ENCODE measurements at regions not wholly inside any gene's neighbourhood (a gene's known extent, or its start where the extent isn't known, plus 50 kb on each side); places are given as distances from the start of the nearest gene placed in this dataset.

DNA sequence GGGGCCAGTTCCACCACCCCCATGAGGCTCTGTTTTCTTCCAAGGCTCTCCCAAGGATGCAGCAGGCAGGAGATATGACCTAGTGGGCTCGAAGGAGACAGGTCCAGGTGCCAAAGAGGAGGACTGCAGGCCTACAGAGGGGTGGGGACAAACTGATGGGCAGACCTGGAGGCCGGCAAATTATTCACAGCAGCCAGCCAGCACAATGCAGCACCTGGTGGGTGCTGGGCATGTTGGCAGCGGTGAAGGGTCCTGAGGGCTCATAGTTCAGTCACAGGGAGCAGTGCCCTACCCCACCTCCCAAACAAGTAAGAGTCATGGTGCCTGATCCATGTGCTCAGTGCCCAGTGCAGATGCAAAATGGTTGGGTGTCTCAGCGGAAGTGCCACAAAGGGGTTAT is 171.7 kb downstream of the ABHD5 start:
- intact Hi-C loops (cut with DNase I) = no loop called here
- WGBS, 3 donors = 71 to 82% (median 80%) methylated on average over 4 of the region's 4 CpGs
- ATAC-seq = no peak

DNA sequence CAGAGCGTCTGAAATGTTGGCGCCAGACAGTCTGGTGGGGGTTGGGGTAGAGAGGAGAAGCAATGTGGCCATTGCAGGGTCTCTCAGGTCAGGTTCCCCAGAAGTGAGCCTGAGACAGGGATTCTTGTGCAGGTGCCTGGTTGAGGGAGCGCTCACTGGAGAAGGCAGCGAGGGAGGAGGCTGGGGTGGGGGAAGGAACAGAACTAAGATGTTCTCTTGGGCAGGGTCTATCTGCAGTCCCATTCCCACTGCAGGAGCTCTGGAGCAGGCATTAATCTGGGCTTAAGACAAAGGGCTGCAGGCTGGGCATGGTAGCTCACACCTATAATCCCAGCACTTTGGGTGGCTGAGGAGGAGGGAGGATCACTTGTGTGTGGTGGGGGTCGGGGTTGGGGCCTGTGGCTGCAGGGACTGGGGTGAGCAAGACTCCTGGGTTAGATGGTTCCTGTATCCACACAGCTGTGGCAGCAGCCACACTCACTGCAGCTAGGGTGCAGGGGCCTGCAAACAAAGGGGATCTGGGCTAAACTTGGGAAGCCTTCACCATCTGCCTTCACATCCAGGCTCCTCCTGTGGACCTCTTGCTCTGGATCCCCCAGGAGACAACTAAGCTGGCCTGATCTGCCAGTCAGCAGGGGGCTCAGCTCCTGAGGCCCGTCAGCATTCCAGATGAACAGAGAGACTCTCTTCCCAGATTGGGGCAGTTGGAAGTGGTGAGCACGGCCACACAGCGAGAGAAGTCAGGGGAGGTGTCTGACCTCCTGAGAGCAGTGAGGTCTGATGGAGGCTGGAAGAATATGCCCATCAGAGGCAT is 172.5 kb downstream of the ABHD5 start:
- H3K27ac ChIP-seq = no peak overlapping the region
- H3K27me3 ChIP-seq (ENCODE audit: insufficient read depth in 3 of 3, low read length in 2 of 3) = peaks cover 0 to 15% (median 6%) of the 10 kb centered on the region in 3 donors
- TF ChIP-seq, protein P1, sequence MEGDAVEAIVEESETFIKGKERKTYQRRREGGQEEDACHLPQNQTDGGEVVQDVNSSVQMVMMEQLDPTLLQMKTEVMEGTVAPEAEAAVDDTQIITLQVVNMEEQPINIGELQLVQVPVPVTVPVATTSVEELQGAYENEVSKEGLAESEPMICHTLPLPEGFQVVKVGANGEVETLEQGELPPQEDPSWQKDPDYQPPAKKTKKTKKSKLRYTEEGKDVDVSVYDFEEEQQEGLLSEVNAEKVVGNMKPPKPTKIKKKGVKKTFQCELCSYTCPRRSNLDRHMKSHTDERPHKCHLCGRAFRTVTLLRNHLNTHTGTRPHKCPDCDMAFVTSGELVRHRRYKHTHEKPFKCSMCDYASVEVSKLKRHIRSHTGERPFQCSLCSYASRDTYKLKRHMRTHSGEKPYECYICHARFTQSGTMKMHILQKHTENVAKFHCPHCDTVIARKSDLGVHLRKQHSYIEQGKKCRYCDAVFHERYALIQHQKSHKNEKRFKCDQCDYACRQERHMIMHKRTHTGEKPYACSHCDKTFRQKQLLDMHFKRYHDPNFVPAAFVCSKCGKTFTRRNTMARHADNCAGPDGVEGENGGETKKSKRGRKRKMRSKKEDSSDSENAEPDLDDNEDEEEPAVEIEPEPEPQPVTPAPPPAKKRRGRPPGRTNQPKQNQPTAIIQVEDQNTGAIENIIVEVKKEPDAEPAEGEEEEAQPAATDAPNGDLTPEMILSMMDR (IDR thresholded peaks at IDR 0.05) = no peak
- H3K4me1 ChIP-seq = no peaks in the 10 kb centered on the region
- no peaks in the 10 kb centered on the region for H3K9me3 ChIP-seq
- no peak for ATAC-seq
- no peak overlapping the region for H3K4me3 ChIP-seq
- 78 to 82% (median 81%) methylated on average over 8 of the region's 8 CpGs for WGBS, 3 donors
- no peak for DNase-seq
- intact Hi-C loops (cut with DNase I) = no loop called here
- H3K36me3 ChIP-seq (ENCODE audit: insufficient read depth in 1 of 2, low read depth in 1 of 2) = no peaks in the 10 kb centered on the region

More for the DNA sequence above, 171.7 kb downstream of the ABHD5 start:
- H3K27me3 ChIP-seq (ENCODE audit: insufficient read depth in 3 of 3, low read length in 2 of 3) = peaks cover 0 to 21% (median 6%) of the 10 kb centered on the region in 3 donors
- DNase-seq = no peak
- H3K4me1 ChIP-seq = no peaks in the 10 kb centered on the region
- no peak overlapping the region for H3K27ac ChIP-seq
- no peak overlapping the region for H3K4me3 ChIP-seq
- no peaks in the 10 kb centered on the region for H3K36me3 ChIP-seq (ENCODE audit: insufficient read depth in 1 of 2, low read depth in 1 of 2)
- H3K9me3 ChIP-seq = no peaks in the 10 kb centered on the region
- TF ChIP-seq, protein P1 (IDR thresholded peaks at IDR 0.05) = no peak

- no peak overlapping the region for H3K4me3 ChIP-seq
- ATAC-seq (no peak), DNase-seq (no peak)
- H3K27me3 ChIP-seq (ENCODE audit: insufficient read depth in 3 of 3, low read length in 2 of 3) = peaks cover 0 to 5% (median 4%) of the 10 kb centered on the region in 3 donors
- no peaks in the 10 kb centered on the region for H3K9me3 ChIP-seq
- no peaks in the 10 kb centered on the region for H3K36me3 ChIP-seq (ENCODE audit: insufficient read depth in 1 of 2, low read depth in 1 of 2)
- WGBS, 3 donors = 56 to 63% (median 63%) methylated on average over 6 of the region's 6 CpGs
- TF ChIP-seq, protein P1 (IDR thresholded peaks at IDR 0.05) = no peak
- intact Hi-C loops (cut with DNase I) = no loop called here
- no peak overlapping the region for H3K27ac ChIP-seq
- H3K4me1 ChIP-seq = no peaks in the 10 kb centered on the region
Observed at GRCh38 chr3:43863966-43864933, 173.5 kb downstream of the ABHD5 start.

DNA sequence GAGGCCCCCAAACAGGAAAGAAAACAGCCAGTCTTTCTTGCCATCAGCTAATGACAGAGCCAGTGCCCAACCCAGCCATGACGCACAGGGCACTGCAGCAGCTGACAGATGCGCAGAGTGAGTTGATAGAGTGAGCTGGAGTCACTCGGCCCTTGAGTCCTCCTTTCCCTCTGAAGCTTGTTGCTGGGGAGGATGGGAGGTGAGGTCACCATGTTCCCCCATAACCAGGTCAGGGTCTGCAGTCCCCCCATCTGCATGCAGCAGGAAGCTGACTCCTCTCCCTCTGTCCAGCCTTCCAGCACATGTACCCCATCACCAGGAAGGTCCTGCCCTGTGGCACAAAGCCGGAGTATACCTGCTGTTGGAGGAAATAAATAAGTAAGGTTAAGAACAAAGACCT is 174.6 kb downstream of the ABHD5 start:
- 63 to 74% (median 72%) methylated on average over 4 of the region's 4 CpGs for WGBS, 3 donors
- intact Hi-C loops (cut with DNase I) = no loop called here
- TF ChIP-seq, protein P1 (IDR thresholded peaks at IDR 0.05) = no peak
- ATAC-seq (no peak), DNase-seq (no peak)
- Histone ChIP-seq H3K9me3 (no peaks in the 10 kb centered on the region), H3K36me3 (ENCODE audit: insufficient read depth in 1 of 2, low read depth in 1 of 2) (no peaks in the 10 kb centered on the region), H3K4me1 (no peaks in the 10 kb centered on the region), H3K4me3 (no peak overlapping the region), H3K27ac (no peak overlapping the region), H3K27me3 (ENCODE audit: insufficient read depth in 3 of 3, low read length in 2 of 3) (peaks cover 0 to 4% (median 0%) of the 10 kb centered on the region in 3 donors)

Data from psoas muscle (tissue), 7 donors.